Chondrocyte (in vitro differentiated cells): ENCODE measurements at regions not wholly inside any gene's neighbourhood (a gene's known extent, or its start where the extent isn't known, plus 50 kb on each side); places are given as distances from the start of the nearest gene placed in this dataset.

ENCODE experiments used
- DNase-seq: peaks from one replicate; pipeline ENCODE4 v3.0.0; 2021; ENCODE audit warnings: mixed read lengths, low spot score
- H3K27ac Mint-ChIP-seq: one replicate; pipeline ENCODE4 v1.8.0; 2021; ENCODE audit warnings: mild to moderate bottlenecking, moderate library complexity, mixed read lengths; ENCODE audit not compliant: unreplicated experiment
- H3K27me3 Mint-ChIP-seq: 2 replicates; pipeline ENCODE4 v1.8.0; 2021; ENCODE audit warnings: low read depth, mixed read lengths
- H3K36me3 Mint-ChIP-seq: 2 replicates; pipeline ENCODE4 v1.8.0; 2021; ENCODE audit warnings: low read depth, mixed read lengths
- H3K4me1 Mint-ChIP-seq: 2 replicates; pipeline ENCODE4 v1.8.0; 2021; ENCODE audit warnings: low read depth, mild to moderate bottlenecking, mixed read lengths
- H3K4me3 Mint-ChIP-seq: one replicate; pipeline ENCODE4 v1.8.0; 2021; ENCODE audit warnings: mild to moderate bottlenecking, moderate library complexity, mixed read lengths; ENCODE audit not compliant: unreplicated experiment
- H3K9me3 Mint-ChIP-seq: 2 replicates; pipeline ENCODE4 v1.8.0; 2021; ENCODE audit warnings: low read depth, mixed read lengths
- CTCF ChIP-seq: fragments of 200-600 bp; sonication (generic); IDR thresholded peaks from 2 replicates; pipeline ENCODE4 v1.5.0; 2021; ENCODE audit warnings: antibody characterized with exemption, mild to moderate bottlenecking, moderate library complexity

- no peak for TF ChIP-seq CTCF
- H3K36me3 Mint-ChIP-seq = no peaks in the 10 kb centered on the region
- no peaks in the 10 kb centered on the region for H3K9me3 Mint-ChIP-seq
- H3K27ac Mint-ChIP-seq = no peak overlapping the region
- DNase-seq = no peak
- no peak overlapping the region for H3K4me3 Mint-ChIP-seq
- H3K4me1 Mint-ChIP-seq = no peaks in the 10 kb centered on the region
- peaks cover 23% of the 10 kb centered on the region for H3K27me3 Mint-ChIP-seq
Measured at GRCh38 chr2:126534478-126534877, 121.5 kb upstream of the GYPC start.

- H3K36me3 Mint-ChIP-seq = no peaks in the 10 kb centered on the region
- H3K4me3 Mint-ChIP-seq = no peak overlapping the region
- no peak for TF ChIP-seq CTCF
- DNase-seq = no peak
- peaks cover 5% of the 10 kb centered on the region for H3K9me3 Mint-ChIP-seq
- H3K27me3 Mint-ChIP-seq = peaks cover 31% of the 10 kb centered on the region
- H3K27ac Mint-ChIP-seq = no peak overlapping the region
- no peaks in the 10 kb centered on the region for H3K4me1 Mint-ChIP-seq
Measured at GRCh38 chr2:126535408-126535807, 120.5 kb upstream of the GYPC start.

GRCh38 chr2:126536605-126537200 lies 119.3 kb upstream of the GYPC start:
- no peak for DNase-seq
- H3K4me3 Mint-ChIP-seq = no peak overlapping the region
- no peaks in the 10 kb centered on the region for H3K36me3 Mint-ChIP-seq
- peaks cover 31% of the 10 kb centered on the region for H3K27me3 Mint-ChIP-seq
- H3K27ac Mint-ChIP-seq = no peak overlapping the region
- H3K9me3 Mint-ChIP-seq = peaks cover 6% of the 10 kb centered on the region
- no peak for TF ChIP-seq CTCF
- H3K4me1 Mint-ChIP-seq = no peaks in the 10 kb centered on the region

- peaks cover 22% of the 10 kb centered on the region for H3K9me3 Mint-ChIP-seq
- no peak for DNase-seq
- H3K36me3 Mint-ChIP-seq = peaks cover 2% of the 10 kb centered on the region
- H3K27me3 Mint-ChIP-seq = peaks cover 25% of the 10 kb centered on the region
- H3K27ac Mint-ChIP-seq = no peak overlapping the region
- H3K4me3 Mint-ChIP-seq = no peak overlapping the region
- TF ChIP-seq CTCF = no peak
- no peaks in the 10 kb centered on the region for H3K4me1 Mint-ChIP-seq
Measured at GRCh38 chr2:126539101-126539500, 116.9 kb upstream of the GYPC start.

GRCh38 chr2:126542247-126542646 lies 113.7 kb upstream of the GYPC start:
- Mint-ChIP-seq H3K9me3 (peaks cover 22% of the 10 kb centered on the region), H3K27me3 (peaks cover 11% of the 10 kb centered on the region), H3K4me1 (no peaks in the 10 kb centered on the region), H3K36me3 (peaks cover 2% of the 10 kb centered on the region), H3K4me3 (no peak overlapping the region), H3K27ac (no peak overlapping the region)
- no peak for DNase-seq
- TF ChIP-seq CTCF = no peak
